ENCODE measurements at regions not wholly inside any gene's neighbourhood (a gene's known extent, or its start where the extent isn't known, plus 50 kb on each side); places are given as distances from the start of the nearest gene placed in this dataset.
A peak's percentile ranks its signal among the peaks of the same experiment; 100 is the strongest.

GRCh38 chrX:140065961-140066662 lies 100.8 kb upstream of the CXorf66 start:
- TF ChIP-seq CTCF (conservative IDR thresholded peaks at IDR 0.05; ENCODE audit: low read depth, low read length), result no peak
- H3K4me3 ChIP-seq (ENCODE audit: low read depth, low read length), result no peak overlapping the region
- no peak for DNase-seq (ENCODE audit: low read depth)

GRCh38 chrX:140064993-140065392 lies 99.7 kb upstream of the CXorf66 start:
- no peak for TF ChIP-seq CTCF (conservative IDR thresholded peaks at IDR 0.05; ENCODE audit: low read depth, low read length)
- DNase-seq (ENCODE audit: low read depth), result no peak
- no peak overlapping the region for H3K4me3 ChIP-seq (ENCODE audit: low read depth, low read length)

- DNase-seq (ENCODE audit: low read depth), result peak; percentile 7
- no peak overlapping the region for H3K4me3 ChIP-seq (ENCODE audit: low read depth, low read length)
- TF ChIP-seq CTCF (conservative IDR thresholded peaks at IDR 0.05; ENCODE audit: low read depth, low read length), result peak; percentile 81
These were observed 91.7 kb upstream of the CXorf66 start for GRCh38 chrX:140057001-140057411.

- no peak for DNase-seq (ENCODE audit: low read depth)
- H3K4me3 ChIP-seq (ENCODE audit: low read depth, low read length), result no peak overlapping the region
- no peak for TF ChIP-seq CTCF (conservative IDR thresholded peaks at IDR 0.05; ENCODE audit: low read depth, low read length)
These were observed 88.5 kb upstream of the CXorf66 start for GRCh38 chrX:140053846-140054245.

- DNase-seq (ENCODE audit: low read depth), result no peak
- H3K4me3 ChIP-seq (ENCODE audit: low read depth, low read length), result no peak overlapping the region
- peak; percentile 48 for TF ChIP-seq CTCF (conservative IDR thresholded peaks at IDR 0.05; ENCODE audit: low read depth, low read length)
These were observed 85.6 kb upstream of the CXorf66 start for GRCh38 chrX:140050906-140051305.

- peak; percentile 50 for DNase-seq (ENCODE audit: low read depth)
- H3K4me3 ChIP-seq (ENCODE audit: low read depth, low read length), result no peak overlapping the region
- TF ChIP-seq CTCF (conservative IDR thresholded peaks at IDR 0.05; ENCODE audit: low read depth, low read length), result no peak
These were observed 75.1 kb upstream of the CXorf66 start for GRCh38 chrX:140040386-140040785.

GRCh38 chrX:140038842-140039241 lies 73.5 kb upstream of the CXorf66 start:
- no peak for DNase-seq (ENCODE audit: low read depth)
- H3K4me3 ChIP-seq (ENCODE audit: low read depth, low read length), result no peak overlapping the region
- TF ChIP-seq CTCF (conservative IDR thresholded peaks at IDR 0.05; ENCODE audit: low read depth, low read length), result no peak
